GM12878 (cell line): ENCODE measurements at regions not wholly inside any gene's neighbourhood (a gene's known extent, or its start where the extent isn't known, plus 50 kb on each side); places are given as distances from the start of the nearest gene placed in this dataset.

Experiments
- CREB1 ChIP-seq: IDR thresholded peaks from 2 replicates; pipeline ENCODE4 v1.6.1; 2012; ENCODE audit warnings: low read depth, mild to moderate bottlenecking, inconsistent platforms
- CTCF ChIP-seq, 3 experiments: IDR thresholded peaks in 2 of 3; conservative IDR thresholded peaks in 1 of 3; 2 replicates each; pipeline ENCODE4 v1.5.1; 2011; ENCODE audit warnings: low read depth in 3 of 3, low read length in 3 of 3, mild to moderate bottlenecking in 3 of 3, control low read depth in 2 of 3, moderate library complexity in 2 of 3, inconsistent platforms in 1 of 3, mixed read lengths in 1 of 3; ENCODE audit not compliant: control insufficient read depth in 2 of 3, insufficient read depth in 1 of 3; ENCODE audit errors: extremely low read depth in 1 of 3
- EGR1 ChIP-seq, 2 experiments: IDR thresholded peaks; 1 replicate in 1 of 2; 2 replicates in 1 of 2; pipeline ENCODE4 v1.6.1; 2011 to 2012; ENCODE audit warnings: low read depth in 2 of 2, low read length in 2 of 2, borderline replicate concordance in 1 of 2, mild to moderate bottlenecking in 1 of 2, moderate library complexity in 1 of 2
- ESRRA ChIP-seq: IDR thresholded peaks from 2 replicates; pipeline ENCODE4 v1.6.1; 2012; ENCODE audit warnings: mild to moderate bottlenecking, low read length, improper control_type of control experiment
- NFYB ChIP-seq: IDR thresholded peaks from 2 replicates; pipeline ENCODE4 v1.6.1; 2011; ENCODE audit warnings: low read depth, mild to moderate bottlenecking, low read length, improper control_type of control experiment, moderate library complexity; ENCODE audit not compliant: insufficient read depth
- PAX8 ChIP-seq: fragments of 450-650 bp; IDR thresholded peaks from 2 replicates; pipeline ENCODE4 v1.6.1; 2017; ENCODE audit warnings: mild to moderate bottlenecking, moderate library complexity
- POLR2AphosphoS5 ChIP-seq: IDR thresholded peaks from 2 replicates; pipeline ENCODE4 v1.6.1; 2011; ENCODE audit warnings: mild to moderate bottlenecking, low read length, inconsistent platforms
- ZZZ3 ChIP-seq: IDR thresholded peaks from 2 replicates; pipeline ENCODE4 v1.6.1; 2011; ENCODE audit warnings: low read depth; ENCODE audit not compliant: control insufficient read depth, insufficient read length
- TF ChIP-seq, protein P1 (sequence below): IDR thresholded peaks from 2 replicates; pipeline ENCODE4 v1.6.1; 2011; ENCODE audit warnings: mild to moderate bottlenecking, low read depth, low read length, moderate library complexity; ENCODE audit not compliant: insufficient replicate concordance

- TF ChIP-seq POLR2AphosphoS5 (no peak), CREB1 (no peak), ZZZ3 (no peak), ESRRA (no peak), PAX8 (no peak), CTCF (IDR thresholded peaks at IDR 0.05 in 2 of 3, conservative IDR thresholded peaks at IDR 0.05 in 1 of 3; ENCODE audit: control insufficient read depth in 2 of 3, extremely low read depth in 1 of 3, insufficient read depth in 1 of 3, low read depth in 3 of 3, low read length in 3 of 3) (no peak), EGR1 (IDR thresholded peaks at IDR 0.05; ENCODE audit: borderline replicate concordance in 1 of 2, low read depth in 2 of 2, low read length in 2 of 2) (no peak), NFYB (no peak)
- TF ChIP-seq, protein P1, sequence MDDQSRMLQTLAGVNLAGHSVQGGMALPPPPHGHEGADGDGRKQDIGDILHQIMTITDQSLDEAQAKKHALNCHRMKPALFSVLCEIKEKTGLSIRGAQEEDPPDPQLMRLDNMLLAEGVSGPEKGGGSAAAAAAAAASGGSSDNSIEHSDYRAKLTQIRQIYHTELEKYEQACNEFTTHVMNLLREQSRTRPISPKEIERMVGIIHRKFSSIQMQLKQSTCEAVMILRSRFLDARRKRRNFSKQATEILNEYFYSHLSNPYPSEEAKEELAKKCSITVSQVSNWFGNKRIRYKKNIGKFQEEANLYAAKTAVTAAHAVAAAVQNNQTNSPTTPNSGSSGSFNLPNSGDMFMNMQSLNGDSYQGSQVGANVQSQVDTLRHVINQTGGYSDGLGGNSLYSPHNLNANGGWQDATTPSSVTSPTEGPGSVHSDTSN: no peak
These were observed 673.0 kb downstream of the USP25 start for GRCh38 chr21:16402752-16403151.
